ENCODE measurements at regions not wholly inside any gene's neighbourhood (a gene's known extent, or its start where the extent isn't known, plus 50 kb on each side); places are given as distances from the start of the nearest gene placed in this dataset.

DNA sequence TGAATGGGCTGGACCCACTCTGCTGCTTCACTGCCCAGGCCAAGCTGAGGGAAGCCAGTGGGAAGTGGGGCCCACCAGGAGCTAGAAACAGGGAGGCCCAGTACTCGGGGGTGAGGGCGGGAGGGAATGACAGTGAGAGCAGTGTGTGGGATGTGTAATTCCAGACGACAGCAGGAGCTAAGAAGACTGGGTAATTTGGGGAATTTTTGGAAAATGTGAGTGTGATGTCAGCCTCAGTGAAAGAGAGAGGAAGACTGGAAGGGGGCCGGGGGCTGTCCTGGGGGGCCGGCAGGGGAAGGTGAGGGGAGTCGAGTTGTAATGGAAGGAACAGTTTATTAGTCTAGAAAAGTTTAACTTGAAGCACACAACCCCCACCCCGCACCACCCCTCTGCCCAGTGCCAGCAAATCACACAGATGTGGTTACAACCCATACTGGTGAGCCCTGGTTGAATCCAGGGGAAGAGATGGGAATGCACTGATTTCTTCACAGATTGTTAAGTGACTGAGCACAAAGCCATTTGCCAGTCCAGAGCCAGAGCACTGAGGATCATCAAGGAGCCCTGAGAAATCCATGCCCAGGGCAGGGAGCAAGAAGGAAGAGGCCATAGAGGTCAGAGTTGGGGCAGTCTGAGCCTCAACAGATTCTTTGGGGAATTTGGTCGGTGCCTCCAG is 76.7 kb upstream of the PKDCC start:
- DNase-seq, result no peak

DNA sequence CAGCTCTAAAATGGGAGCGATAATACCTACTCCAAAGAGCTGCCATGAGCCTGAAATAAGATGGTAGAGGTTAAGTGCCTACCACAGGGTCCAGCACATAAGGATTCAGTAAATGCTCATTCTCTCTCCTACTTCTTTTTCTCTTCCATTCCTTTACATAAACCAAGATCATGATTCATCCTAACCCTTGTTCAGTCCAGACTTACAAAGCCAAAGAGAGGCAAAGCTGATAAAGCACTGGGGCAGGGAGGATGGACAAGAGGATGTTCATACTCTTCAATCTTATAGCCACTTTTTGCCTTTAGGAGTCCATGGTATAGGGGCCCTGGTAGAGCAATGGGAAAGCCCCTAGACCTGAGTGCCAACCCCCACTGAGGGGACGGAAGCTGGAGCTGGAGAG is 75.6 kb upstream of the PKDCC start:
- DNase-seq, result no peak

DNA sequence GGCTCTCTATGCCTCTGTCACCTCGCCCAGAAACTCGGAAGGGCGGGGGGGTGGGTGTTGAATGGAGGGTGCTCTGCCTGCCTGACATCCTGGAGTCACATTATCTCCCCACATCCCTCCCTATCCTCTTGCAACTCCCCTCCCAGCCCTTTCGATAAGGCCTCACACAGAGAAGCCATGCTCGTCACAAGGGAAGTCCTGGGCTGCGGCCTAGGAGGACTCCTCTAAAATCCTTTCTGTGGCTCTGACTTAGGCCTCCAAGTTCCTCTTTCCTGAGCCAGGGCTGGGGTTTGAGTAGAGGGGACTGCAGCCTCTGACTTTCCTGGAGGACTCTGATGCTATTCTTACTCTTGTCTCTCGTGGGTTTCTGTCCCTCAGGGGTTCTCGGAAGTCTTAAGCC is 75.0 kb upstream of the PKDCC start:
- DNase-seq, result no peak

DNA sequence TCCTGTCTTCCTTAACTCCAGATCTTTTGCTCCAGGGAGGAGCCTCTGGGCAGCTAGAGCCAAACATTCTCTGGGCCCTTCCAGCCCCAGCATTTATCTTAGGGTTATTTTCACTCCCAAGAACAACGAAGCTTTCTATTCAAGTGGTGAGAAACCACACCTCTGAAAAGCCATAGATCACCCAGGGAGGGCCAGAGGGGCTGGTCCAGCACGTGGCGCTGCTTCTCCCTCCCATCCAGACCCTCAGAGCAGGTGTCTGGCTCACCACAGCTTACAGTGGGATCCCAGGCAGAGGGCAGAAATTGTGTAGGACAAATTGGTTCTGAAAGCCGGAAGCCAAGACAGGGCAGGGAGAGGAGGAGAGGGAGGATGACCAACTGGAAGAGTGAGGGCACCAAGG is 74.0 kb upstream of the PKDCC start:
- DNase-seq, result no peak

DNA sequence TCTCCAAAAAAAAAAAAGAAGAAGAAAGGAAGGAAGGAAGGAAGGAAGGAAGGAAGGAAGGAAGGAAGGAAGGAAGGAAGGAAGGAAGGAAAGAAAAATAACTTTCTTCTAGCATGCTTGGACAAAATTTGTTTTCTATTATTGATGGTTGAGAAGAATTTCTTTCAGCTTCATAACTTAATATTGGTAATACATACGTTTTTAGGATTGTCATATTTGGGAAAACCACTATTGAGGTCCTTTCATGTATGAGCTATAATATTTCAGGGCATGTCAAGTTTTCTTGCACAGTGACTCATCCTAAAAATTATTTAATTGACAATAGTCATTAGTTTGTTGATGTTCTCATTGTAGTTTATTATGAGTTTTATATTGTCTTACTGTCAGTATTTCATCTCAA is 66.4 kb upstream of the PKDCC start:
- DNase-seq, result no peak

DNA sequence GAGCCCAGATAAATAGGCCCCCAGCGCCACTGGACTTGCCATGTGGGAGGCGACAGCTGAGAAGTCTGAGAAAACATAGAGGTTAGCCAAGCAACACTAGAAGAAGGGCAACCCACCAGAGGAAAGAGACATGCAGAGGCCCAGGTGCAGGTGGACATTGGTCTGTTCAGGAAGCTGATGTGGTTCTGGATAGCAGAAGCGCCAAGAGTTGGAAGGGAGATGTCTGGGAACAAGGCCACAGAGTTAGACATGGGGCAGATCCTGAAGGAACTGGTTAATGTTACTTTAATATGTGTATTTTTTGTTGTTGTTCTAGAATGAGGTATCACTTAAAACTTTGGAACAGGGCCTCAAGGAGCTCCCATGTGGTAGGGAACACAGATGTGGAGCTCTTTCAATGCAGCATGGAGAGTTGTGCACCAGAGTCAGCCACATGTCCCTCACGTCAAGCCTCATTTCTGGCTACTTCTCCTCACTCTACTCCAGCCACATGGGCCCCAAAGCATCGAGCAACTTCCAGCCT is 62.2 kb upstream of the PKDCC start:
- DNase-seq, result no peak

DNA sequence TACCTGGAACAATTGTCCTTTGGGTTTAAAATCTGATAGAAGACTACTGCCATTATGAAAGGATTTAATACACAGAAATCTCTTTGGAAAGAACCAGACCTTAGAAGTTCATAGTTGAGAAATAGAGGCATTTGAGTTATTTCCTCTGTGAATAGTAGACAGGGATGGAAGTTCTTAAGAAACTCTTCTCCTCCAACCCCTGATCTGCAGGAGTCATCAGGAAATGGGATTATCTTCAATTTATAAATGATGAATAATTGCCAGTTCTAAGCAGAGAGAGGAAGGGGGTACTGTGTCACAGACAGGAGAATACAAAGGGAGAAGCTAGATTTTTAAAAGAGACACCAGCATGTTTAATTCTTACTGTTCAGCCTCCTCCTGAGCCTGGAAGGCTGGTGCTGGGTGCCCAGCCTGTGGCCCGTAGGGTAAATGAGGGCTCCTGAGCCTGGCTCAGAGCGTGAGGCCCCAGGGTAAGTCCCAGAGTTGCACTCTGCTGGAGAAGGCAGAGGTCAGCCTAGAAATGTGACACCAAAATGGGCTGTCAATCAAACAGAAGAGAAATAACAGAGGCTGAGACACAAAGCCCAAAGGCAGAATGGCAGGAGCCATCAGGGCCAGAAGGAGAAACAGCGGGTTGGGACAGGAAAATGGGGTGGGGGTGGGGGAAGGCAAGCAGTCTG is 58.2 kb upstream of the PKDCC start:
- DNase-seq, result no peak

DNA sequence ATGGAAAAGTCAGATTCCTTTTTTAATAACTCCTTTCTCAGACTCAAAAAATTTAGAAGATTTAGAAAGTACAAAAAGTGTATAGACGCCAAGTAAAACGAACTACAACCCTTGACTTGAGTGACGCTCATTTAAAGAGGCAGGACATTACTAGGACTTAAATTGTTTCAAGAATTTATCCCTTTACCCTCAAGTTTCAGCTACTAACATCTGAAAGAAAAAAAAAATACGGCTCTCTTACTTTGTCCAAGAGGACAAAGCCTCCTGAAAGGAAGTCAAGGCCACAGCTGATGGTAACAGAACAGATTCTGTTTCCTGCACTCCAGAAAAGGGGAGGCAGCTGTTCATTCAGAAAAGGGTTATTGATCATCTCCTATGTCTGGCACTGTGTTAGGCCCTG is 57.6 kb upstream of the PKDCC start:
- DNase-seq, result no peak

DNA sequence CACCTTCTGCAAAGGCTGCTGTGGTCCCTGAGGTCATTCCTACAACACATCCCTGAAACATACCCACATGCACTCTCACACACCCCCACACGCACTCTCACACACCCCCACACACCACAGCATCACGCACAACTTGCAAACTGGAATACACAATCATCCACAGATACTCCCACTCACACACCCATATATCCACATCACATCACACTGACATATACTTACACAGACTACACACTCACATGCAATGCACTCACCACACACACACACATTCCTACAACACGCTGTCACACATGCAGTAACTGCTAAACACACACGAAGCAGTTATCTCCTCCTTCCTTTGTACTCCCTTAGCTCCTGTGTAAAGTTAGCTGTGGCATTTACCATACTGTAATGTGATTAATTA is 57.1 kb upstream of the PKDCC start:
- DNase-seq, result no peak

DNA sequence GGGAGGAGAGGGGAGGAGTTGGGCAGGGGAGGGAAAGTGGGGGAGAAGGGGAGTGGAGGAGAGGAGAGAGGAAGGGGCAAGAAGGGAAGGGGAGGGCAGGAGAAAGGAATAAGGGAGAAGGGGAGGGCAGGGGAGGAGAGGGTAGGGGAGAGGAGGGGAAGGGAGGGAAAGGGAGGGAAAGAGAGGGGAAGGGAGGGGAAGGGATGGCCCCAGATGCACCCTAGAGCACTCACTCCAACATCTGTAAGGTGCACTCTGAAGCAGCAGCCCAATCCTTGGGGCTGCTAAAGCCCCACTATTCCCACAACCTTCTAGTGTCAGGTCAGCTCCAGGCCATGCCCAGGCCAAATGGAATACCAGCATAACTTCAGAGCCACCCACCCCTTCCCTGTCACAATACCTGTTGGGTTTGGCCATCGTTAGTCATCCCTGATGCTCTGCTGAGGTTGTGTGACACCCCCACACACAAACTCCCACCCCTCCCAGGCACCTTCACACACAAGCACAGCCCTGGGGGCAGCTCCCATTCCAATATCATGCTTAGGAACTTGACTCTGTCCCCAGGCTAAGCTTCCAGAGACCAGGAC is 55.7 kb upstream of the PKDCC start:
- DNase-seq, result no peak

DNA sequence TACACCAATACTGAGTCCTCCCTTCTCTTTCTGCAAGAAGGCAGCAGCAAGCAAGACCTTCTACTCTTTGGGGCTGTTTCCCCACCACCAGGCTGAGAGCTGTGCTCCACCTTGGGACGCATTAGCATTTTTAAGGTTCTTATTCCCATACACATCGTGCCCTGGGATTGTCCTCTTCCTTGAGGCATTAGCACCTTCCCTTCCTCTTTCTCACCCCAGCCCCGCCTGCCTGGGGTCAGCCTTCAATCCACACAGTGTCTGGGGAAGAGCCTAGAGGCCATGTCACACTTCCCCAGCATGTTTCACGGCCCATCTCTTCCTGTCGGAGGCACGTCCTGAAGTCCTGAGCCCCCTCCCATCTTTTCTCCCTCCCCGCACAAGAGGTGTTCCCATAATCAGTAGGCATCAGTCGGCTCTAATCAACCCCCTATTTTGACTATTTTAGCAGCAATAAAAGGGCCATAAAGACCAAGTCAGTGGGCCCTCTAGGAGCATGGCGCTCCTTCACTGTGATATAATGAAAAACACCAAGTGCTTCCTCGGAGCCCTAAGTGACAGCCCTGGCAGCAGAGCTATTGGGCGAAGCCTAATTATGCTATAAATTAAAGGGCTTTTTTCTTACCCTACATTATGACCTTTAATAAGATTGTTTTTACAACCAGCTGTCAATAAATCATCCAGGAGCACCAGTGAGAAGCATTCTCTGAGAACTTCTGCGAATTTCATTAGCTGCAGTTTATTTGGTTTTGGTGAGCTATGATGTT is 55.0 kb upstream of the PKDCC start:
- DNase-seq, result no peak

DNA sequence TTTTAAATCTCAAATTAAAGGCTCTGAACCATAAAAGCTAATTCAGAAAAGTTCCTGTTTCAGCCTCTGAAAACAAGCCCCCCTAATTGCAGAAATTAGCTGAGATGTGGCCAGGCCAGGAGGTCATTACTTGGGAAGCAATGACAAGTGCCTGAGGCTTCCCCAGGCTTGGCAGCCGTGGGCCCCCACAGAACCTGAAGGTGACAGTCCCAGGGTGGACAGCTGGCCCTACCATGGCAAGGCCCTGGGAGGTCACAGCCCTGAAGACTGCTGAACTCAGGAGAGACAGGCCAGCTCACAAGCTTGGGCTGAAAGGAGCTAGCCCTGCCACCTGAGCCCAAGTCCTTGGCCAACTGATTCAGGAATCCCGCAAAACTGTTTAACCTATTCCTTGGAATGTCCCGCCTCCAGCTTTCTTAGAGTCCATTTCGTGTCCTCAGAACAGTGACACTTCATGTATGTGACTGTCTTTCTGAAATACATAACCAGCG is 54.3 kb upstream of the PKDCC start:
- DNase-seq, result no peak

DNA sequence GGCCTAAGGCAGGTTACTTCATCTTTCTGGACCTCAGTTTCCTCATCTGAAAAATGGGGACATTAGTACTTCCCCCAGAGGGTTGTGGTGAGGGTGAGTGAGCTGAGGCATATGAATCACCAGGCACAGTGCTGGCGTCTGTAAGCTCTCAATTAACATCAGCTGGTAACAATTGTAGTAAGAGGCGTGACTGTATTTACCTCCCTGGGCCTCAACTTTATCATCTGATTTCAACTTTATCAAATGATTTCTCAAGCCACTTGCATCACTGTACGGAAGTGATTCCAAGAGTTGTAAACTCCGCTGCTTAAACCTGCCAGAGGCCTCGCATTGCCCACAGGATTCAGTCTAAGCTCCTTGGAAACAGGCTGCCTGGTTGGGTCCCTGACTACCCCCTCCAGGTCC is 53.6 kb upstream of the PKDCC start:
- no peak for DNase-seq

DNA sequence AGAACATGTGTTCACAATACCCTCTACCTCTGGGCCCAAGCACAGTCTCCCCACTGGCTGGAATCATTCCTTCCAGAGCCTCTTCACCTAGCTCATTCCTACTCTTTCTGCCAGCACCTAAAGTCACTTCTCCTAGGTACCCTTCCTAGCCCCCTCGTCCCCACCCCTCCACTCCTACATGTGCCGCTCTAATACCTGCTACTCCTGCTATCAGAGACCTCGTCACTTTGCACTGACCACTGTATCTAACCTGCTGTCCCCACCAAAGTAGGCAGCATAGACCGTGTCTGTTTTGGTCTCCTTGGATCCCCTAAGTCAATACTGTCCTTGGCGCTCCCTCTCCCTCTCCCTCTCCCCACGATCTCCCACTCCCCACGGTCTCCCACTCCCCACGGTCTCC is 53.2 kb upstream of the PKDCC start:
- DNase-seq, result no peak

DNA sequence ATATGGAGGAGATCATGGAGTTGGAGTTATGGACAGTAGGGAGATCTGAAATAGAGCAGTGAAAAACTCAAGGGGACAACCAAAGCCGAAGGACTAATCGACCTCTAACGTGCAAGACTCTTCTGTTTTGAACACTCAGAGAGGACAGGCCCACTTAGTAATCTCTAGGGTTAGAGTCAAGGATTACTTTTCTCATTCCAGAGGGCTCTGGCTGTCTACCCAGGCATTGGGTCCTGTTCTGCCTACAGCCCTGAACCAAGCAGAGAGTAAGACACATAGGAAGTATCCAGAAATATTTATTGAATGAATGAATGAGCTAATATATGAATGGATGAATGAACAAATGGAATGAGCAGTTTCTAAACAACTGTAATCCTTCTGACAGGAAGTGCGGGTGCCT is 50.3 kb upstream of the PKDCC start:
- no peak for DNase-seq
